OCI-LY7 (cell line): ENCODE measurements at regions not wholly inside any gene's neighbourhood (a gene's known extent, or its start where the extent isn't known, plus 50 kb on each side); places are given as distances from the start of the nearest gene placed in this dataset.

Experiments used
- BruUV-seq: library from RNA; stranded (reverse); fragments of 400-500 nt; replicated peaks from 2 replicates; lab custom pipeline; 2021; lab: Mats Ljungman, UMichigan
- CTCF ChIA-PET: fragments of 300-600 bp; sonication (Branson Sonifier 250); formaldehyde crosslinking; loops from one replicate; lab custom pipeline; 2022; ENCODE audit warnings: antibody characterized with exemption; ENCODE audit not compliant: unreplicated experiment; lab: Charles Lee
- POLR2A ChIA-PET: fragments of 300-600 bp; sonication (Branson Sonifier 250); formaldehyde crosslinking; loops from one replicate; lab custom pipeline; 2022; ENCODE audit warnings: antibody characterized with exemption; lab: Charles Lee
- DNase-seq: peaks from one replicate; pipeline ENCODE4 v3.0.0-alpha.2; 2015; ENCODE audit warnings: low spot score
- H2AFZ ChIP-seq: fragments of 200-600 bp; sonication (generic), shearing (Covaris generic); 2 replicates; pipeline ENCODE4 v1.6.1; 2014; ENCODE audit warnings: mild to moderate bottlenecking, antibody characterized with exemption, low read length, moderate library complexity
- H3K27ac ChIP-seq: fragments of 200-600 bp; sonication (generic); 2 replicates; pipeline ENCODE4 v1.5.1; 2014; ENCODE audit warnings: mixed run types, low read depth, mild to moderate bottlenecking, moderate library complexity, low read length, inconsistent platforms; ENCODE audit not compliant: poor library complexity, severe bottlenecking
- H3K36me3 ChIP-seq: fragments of 200-600 bp; sonication (generic); 2 replicates; pipeline ENCODE4 v1.6.1; 2014; ENCODE audit warnings: mild to moderate bottlenecking, antibody characterized with exemption, low read length, moderate library complexity, mixed read lengths; ENCODE audit not compliant: insufficient read depth
- H3K4me1 ChIP-seq: fragments of 200-600 bp; sonication (generic); 2 replicates; pipeline ENCODE4 v1.5.1; 2014; ENCODE audit warnings: mild to moderate bottlenecking, low read length; ENCODE audit not compliant: insufficient read depth, poor library complexity, severe bottlenecking
- H3K4me2 ChIP-seq: fragments of 200-600 bp; sonication (generic); 2 replicates; pipeline ENCODE4 v1.6.1; 2014; ENCODE audit warnings: mild to moderate bottlenecking, low read length
- H3K4me3 ChIP-seq: fragments of 200-600 bp; sonication (generic); 2 replicates; pipeline ENCODE4 v1.5.1; 2014; ENCODE audit warnings: mild to moderate bottlenecking, low read depth, low read length; ENCODE audit not compliant: poor library complexity, severe bottlenecking
- H3K79me2 ChIP-seq: fragments of 200-600 bp; sonication (generic); 2 replicates; pipeline ENCODE4 v1.6.1; 2016; ENCODE audit warnings: low read depth, mild to moderate bottlenecking, low read length, moderate library complexity, mixed read lengths; ENCODE audit not compliant: insufficient read depth
- H3K9me2 ChIP-seq: fragments of 200-600 bp; sonication (generic); 2 replicates; pipeline ENCODE4 v1.6.1; 2016; ENCODE audit warnings: mild to moderate bottlenecking, low read length, mixed read lengths; ENCODE audit not compliant: insufficient read depth
- H3K9me3 ChIP-seq: fragments of 200-600 bp; sonication (generic); 2 replicates; pipeline ENCODE4 v1.6.1; 2014; ENCODE audit warnings: mild to moderate bottlenecking, mixed run types, low read length, mixed read lengths
- H4K20me1 ChIP-seq: fragments of 200-600 bp; sonication (generic); 2 replicates; pipeline ENCODE4 v1.6.1; 2014; ENCODE audit warnings: mild to moderate bottlenecking, antibody characterized with exemption, low read length, moderate library complexity, mixed read lengths; ENCODE audit not compliant: insufficient read depth
- CTCF ChIP-seq: fragments of 200-600 bp; sonication (generic); conservative IDR thresholded peaks from 2 replicates; pipeline ENCODE4 v1.5.1; 2014; ENCODE audit warnings: mild to moderate bottlenecking, antibody characterized with exemption, low read length, moderate library complexity, mixed read lengths
- EZH2phosphoT487 ChIP-seq: fragments of 200-600 bp; sonication (generic); IDR thresholded peaks from 2 replicates; pipeline ENCODE4 v1.6.1; 2018; ENCODE audit warnings: low read depth, borderline replicate concordance, mild to moderate bottlenecking, mixed run types, antibody characterized with exemption, low read length, moderate library complexity, mixed read lengths
- intact Hi-C: fragments of 100-400 bp; cut with micrococcal nuclease; formaldehyde crosslinking; loops from one replicate; pipeline ENCODE4 v1.10.0; 2022; ENCODE audit not compliant: unreplicated experiment

- no peak for TF ChIP-seq EZH2phosphoT487
- no peak overlapping the region for H3K4me3 ChIP-seq
- H4K20me1 ChIP-seq: no peaks in the 10 kb centered on the region
- ChIA-PET CTCF (no interaction called here), POLR2A (no interaction called here)
- no peaks in the 10 kb centered on the region for H3K9me3 ChIP-seq
- no peaks in the 10 kb centered on the region for H3K9me2 ChIP-seq
- intact Hi-C loops: no loop called here
- BruUV-seq: no TSS peak
- no peak overlapping the region for H3K27ac ChIP-seq
- no peaks in the 10 kb centered on the region for H3K36me3 ChIP-seq
- H2AFZ ChIP-seq: no peak overlapping the region
- no peak overlapping the region for H3K4me2 ChIP-seq
- H3K4me1 ChIP-seq: no peaks in the 10 kb centered on the region
- DNase-seq: no peak
- H3K79me2 ChIP-seq: no peaks in the 10 kb centered on the region
Observed at GRCh38 chr7:119838444-119838843, 434.5 kb upstream of the KCND2 start.

GRCh38 chr7:119842337-119842736, 430.6 kb upstream of the KCND2 start:
- TF ChIP-seq CTCF (no peak), EZH2phosphoT487 (no peak)
- no TSS peak for BruUV-seq
- Histone ChIP-seq H2AFZ (no peak overlapping the region), H3K9me3 (no peaks in the 10 kb centered on the region), H3K4me1 (no peaks in the 10 kb centered on the region), H3K4me2 (no peak overlapping the region), H3K9me2 (no peaks in the 10 kb centered on the region), H4K20me1 (no peaks in the 10 kb centered on the region), H3K36me3 (no peaks in the 10 kb centered on the region), H3K79me2 (no peaks in the 10 kb centered on the region), H3K4me3 (no peak overlapping the region), H3K27ac (no peak overlapping the region)
- intact Hi-C loops: no loop called here
- no peak for DNase-seq
- ChIA-PET POLR2A (no interaction called here), CTCF (no interaction called here)

GRCh38 chr7:119842786-119843185, 430.2 kb upstream of the KCND2 start:
- intact Hi-C loops: no loop called here
- no peaks in the 10 kb centered on the region for H3K79me2 ChIP-seq

More at GRCh38 chr7:119842786-119843185, 430.2 kb upstream of the KCND2 start:
- ChIA-PET CTCF (no interaction called here), POLR2A (no interaction called here)
- Histone ChIP-seq H4K20me1 (no peaks in the 10 kb centered on the region), H3K4me1 (no peaks in the 10 kb centered on the region), H3K9me3 (no peaks in the 10 kb centered on the region), H3K4me3 (no peak overlapping the region), H3K27ac (no peak overlapping the region), H2AFZ (no peak overlapping the region), H3K4me2 (no peak overlapping the region), H3K36me3 (no peaks in the 10 kb centered on the region), H3K9me2 (no peaks in the 10 kb centered on the region)
- TF ChIP-seq EZH2phosphoT487 (no peak), CTCF (no peak)
- BruUV-seq: no TSS peak
- no peak for DNase-seq
